Skeletal muscle satellite cell (primary cell): ENCODE measurements at regions not wholly inside any gene's neighbourhood (a gene's known extent, or its start where the extent isn't known, plus 50 kb on each side); places are given as distances from the start of the nearest gene placed in this dataset.

Experiments used
- H3K27me3 ChIP-seq: 2 replicates; pipeline ENCODE4 v1.7.0; 2013; ENCODE audit warnings: low read length; ENCODE audit not compliant: control insufficient read depth, insufficient read depth
- H3K36me3 ChIP-seq: 2 replicates; pipeline ENCODE4 v1.7.0; 2013; ENCODE audit warnings: mild to moderate bottlenecking, control low read depth, low read length; ENCODE audit not compliant: insufficient read depth
- H3K4me1 ChIP-seq: 2 replicates; pipeline ENCODE4 v1.7.0; 2013; ENCODE audit warnings: low read length; ENCODE audit not compliant: control insufficient read depth, insufficient read depth
- H3K4me2 ChIP-seq: 2 replicates; pipeline ENCODE4 v1.7.0; 2013; ENCODE audit warnings: mild to moderate bottlenecking, low read length
- H3K4me3 ChIP-seq: 2 replicates; pipeline ENCODE4 v1.7.0; 2013; ENCODE audit warnings: low read length
- H3K9ac ChIP-seq: 2 replicates; pipeline ENCODE4 v1.7.0; 2013; ENCODE audit warnings: mild to moderate bottlenecking, low read depth, low read length, moderate library complexity
- H3K9me3 ChIP-seq: replicated peaks from 2 replicates; pipeline ENCODE4 v1.7.0; 2013; ENCODE audit warnings: mild to moderate bottlenecking, control low read depth, low read length

DNA sequence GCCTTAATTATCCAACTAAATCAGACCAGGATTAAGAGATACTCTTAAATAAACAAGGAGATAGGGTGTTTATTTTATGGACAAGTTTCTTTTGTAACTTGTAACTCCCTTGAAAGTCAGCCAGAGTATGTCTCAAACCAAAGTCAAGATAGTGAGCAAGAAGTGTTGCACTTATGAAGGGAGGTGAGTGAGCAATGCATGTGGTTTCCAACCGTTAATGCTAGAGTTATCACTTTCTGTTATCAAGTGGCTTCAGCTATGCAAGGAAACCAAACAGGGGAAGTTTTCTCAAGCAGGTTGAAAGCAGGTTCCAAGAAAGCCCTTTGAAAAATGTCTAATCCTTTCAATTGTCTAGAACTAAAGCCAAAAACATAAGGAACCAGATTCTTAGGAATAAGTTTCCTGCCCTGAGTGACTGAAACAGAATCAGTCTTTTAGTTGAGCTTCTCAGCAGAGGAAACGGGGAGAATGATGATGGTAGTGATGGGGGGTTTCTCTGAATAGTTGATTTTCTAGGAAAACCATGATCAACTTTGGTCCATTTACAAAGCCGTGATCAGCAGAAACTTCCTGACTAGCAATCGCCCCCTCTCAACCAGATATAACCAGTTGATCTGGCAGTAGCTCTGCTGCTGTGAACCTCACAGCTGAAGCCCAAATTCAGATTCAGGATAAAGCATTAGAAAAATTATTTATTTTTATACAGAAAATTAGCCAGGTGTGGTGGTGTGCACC is 128.4 kb downstream of the DAD1 start:
- Histone ChIP-seq H3K4me2 (no peak overlapping the region), H3K9ac (no peak overlapping the region), H3K4me3 (no peak overlapping the region), H3K4me1 (no peaks in the 10 kb centered on the region), H3K27me3 (peaks cover 50% of the 10 kb centered on the region), H3K9me3 (no peaks in the 10 kb centered on the region), H3K36me3 (no peaks in the 10 kb centered on the region)

DNA sequence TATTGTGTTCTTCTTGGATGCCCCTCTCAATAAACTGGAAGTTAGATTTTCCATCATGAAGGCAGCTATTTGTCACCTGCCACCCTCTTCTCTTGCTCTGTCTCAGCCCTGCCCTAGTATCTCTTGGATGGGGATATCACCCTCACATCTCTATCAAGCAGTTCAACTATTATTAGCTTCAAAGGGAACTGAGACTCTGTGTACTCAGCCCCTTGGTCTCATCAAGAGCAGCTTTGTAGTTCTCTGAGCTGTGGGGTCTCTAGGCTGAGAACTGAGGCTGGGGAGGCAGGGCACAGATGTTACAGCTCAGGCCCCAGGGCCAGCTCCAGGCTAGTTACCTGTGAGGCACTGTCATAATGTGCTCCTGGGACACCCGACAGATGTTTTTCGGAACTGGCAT is 130.3 kb downstream of the DAD1 start:
- H3K9me3 ChIP-seq, result no peaks in the 10 kb centered on the region
- peaks cover 69% of the 10 kb centered on the region for H3K27me3 ChIP-seq
- no peaks in the 10 kb centered on the region for H3K4me1 ChIP-seq
- H3K36me3 ChIP-seq, result no peaks in the 10 kb centered on the region
- H3K4me3 ChIP-seq, result no peak overlapping the region
- no peak overlapping the region for H3K9ac ChIP-seq
- no peak overlapping the region for H3K4me2 ChIP-seq

DNA sequence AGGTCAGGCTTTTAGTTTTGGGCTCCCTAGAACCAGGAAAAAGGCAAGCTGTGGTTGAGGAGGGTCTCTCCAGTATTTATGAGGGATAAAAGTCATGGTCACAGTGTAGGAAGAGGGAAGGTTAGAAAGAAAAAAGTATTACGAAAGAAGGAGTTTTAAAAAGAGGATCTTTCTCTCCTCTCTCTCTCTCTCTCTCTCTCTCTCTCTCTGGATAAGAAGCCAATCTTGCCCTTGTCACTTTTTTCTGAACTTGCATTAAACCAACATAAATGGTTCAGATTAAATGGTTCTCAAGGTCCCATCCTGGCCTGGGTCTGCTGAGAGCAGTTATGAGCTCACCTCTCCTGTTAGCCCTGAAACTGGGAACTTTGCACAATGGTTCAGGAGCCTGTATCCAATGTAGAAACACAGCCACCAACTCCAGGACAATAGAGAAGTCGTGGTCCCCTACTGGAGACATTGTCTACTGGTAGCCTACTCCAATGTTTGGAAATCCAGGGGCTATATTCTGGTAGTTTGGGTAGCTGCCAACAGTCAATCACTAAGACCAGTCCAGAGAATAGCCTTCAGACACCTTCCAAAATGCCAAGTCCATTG is 131.9 kb downstream of the DAD1 start:
- Histone ChIP-seq H3K27me3 (peaks cover 79% of the 10 kb centered on the region), H3K4me3 (no peak overlapping the region), H3K9me3 (no peaks in the 10 kb centered on the region), H3K9ac (no peak overlapping the region), H3K4me2 (no peak overlapping the region), H3K36me3 (no peaks in the 10 kb centered on the region), H3K4me1 (no peaks in the 10 kb centered on the region)

DNA sequence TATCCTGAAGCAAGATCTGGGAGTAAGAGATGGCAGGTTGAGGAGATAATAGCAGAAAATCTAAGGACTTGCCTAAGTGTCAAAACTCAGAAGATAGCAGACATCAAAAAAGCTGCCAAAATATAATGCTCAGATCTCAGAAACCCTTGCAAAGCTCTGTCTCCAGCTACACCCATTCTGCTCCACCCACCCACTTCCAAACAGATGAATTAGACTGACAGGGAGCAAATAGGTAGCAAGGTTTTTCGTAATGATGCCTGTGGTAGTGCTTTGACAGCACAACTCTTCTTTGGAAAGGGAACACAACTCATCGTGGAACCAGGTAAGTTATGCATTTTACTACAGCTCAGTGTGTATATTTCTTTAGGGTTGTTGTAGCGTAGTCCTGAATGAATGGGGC is 132.6 kb downstream of the DAD1 start:
- Histone ChIP-seq H3K4me1 (no peaks in the 10 kb centered on the region), H3K36me3 (no peaks in the 10 kb centered on the region), H3K9me3 (no peaks in the 10 kb centered on the region), H3K9ac (no peak overlapping the region), H3K4me3 (no peak overlapping the region), H3K4me2 (no peak overlapping the region), H3K27me3 (peaks cover 80% of the 10 kb centered on the region)

GRCh38 chr14:22452330-22452729 is 136.7 kb downstream of the DAD1 start:
- H3K4me2 ChIP-seq, result no peak overlapping the region

DNA sequence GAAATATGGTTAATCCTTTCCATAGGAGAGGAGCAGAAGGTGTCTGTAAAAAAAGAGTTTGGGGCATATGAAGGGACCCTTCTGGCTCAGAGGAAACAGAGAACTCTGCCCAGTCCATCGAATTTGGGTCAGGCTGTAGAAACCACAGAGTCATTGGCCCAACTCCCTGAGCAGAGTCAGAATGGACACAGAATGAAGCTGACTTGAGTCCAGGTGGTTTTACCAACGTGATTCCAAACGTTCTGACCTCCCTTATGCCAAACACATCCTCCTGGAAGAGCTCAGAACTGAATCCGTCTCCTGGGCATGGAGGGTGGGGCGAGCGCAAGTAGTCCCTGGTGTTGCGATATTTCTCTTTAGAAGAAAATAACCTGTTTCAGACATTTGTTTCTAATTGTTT is 138.8 kb downstream of the DAD1 start:
- H3K36me3 ChIP-seq, result no peaks in the 10 kb centered on the region
- H3K27me3 ChIP-seq, result peaks cover 50% of the 10 kb centered on the region
- no peak overlapping the region for H3K4me2 ChIP-seq
- H3K4me3 ChIP-seq, result no peak overlapping the region
- H3K9ac ChIP-seq, result no peak overlapping the region
- no peaks in the 10 kb centered on the region for H3K4me1 ChIP-seq
- no peaks in the 10 kb centered on the region for H3K9me3 ChIP-seq

More at GRCh38 chr14:22452330-22452729, 136.7 kb downstream of the DAD1 start:
- Histone ChIP-seq H3K4me1 (no peaks in the 10 kb centered on the region), H3K36me3 (no peaks in the 10 kb centered on the region), H3K9me3 (no peaks in the 10 kb centered on the region), H3K9ac (no peak overlapping the region), H3K27me3 (peaks cover 62% of the 10 kb centered on the region), H3K4me3 (no peak overlapping the region)

- no peak overlapping the region for H3K4me3 ChIP-seq
- H3K4me1 ChIP-seq, result no peaks in the 10 kb centered on the region
- H3K27me3 ChIP-seq, result peaks cover 50% of the 10 kb centered on the region
- no peak overlapping the region for H3K4me2 ChIP-seq
- no peak overlapping the region for H3K9ac ChIP-seq
- no peaks in the 10 kb centered on the region for H3K36me3 ChIP-seq
- no peaks in the 10 kb centered on the region for H3K9me3 ChIP-seq
Observed at GRCh38 chr14:22449600-22449905, 139.5 kb downstream of the DAD1 start.

GRCh38 chr14:22448905-22449599 is 140.0 kb downstream of the DAD1 start:
- H3K27me3 ChIP-seq, result peaks cover 49% of the 10 kb centered on the region

DNA sequence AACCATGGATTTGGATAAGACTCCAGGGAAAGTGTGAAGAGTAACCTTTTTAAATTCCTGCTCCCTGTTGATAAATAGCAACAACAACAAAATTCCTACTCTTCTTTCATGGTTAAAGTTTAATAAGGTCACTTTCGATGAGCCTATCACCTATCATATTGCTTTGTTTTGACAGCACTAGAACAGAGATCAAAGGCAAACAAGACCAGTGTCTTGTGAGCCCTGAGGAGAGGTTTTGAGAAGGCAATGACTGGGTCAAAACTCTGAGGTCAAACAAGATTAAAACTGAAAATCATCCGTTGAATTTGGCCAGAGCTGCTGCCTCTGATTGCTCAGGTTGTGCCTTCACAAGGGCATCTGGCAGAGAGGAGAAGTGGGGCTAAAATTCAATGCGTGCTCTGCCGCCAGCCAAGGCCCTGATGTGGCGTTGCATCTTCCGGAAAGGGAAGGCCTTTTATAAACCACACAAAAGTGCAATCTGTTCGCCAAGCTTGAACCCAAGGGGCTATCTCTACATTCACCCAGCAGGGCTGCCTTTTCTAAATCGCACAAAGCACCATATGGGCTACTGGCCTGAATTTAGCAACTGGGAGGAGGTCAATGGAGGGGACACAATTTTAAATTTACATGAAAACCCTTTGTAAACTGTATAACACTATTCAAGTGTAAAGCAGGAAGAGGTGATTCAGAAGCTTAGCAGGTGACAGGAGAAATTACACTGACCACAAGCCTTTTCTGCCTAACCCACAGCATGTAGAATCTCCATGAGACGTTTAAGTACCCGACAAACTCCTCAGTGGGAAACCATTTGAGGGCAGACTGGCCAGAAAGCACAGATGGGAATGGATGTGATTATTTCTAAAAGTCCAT is 140.8 kb downstream of the DAD1 start:
- Histone ChIP-seq H3K9me3 (no peaks in the 10 kb centered on the region), H3K4me2 (no peak overlapping the region), H3K4me1 (no peaks in the 10 kb centered on the region), H3K4me3 (no peak overlapping the region), H3K36me3 (no peaks in the 10 kb centered on the region), H3K27me3 (peaks cover 44% of the 10 kb centered on the region), H3K9ac (no peak overlapping the region)

More at GRCh38 chr14:22448905-22449599, 140.0 kb downstream of the DAD1 start:
- Histone ChIP-seq H3K4me1 (no peaks in the 10 kb centered on the region), H3K9me3 (no peaks in the 10 kb centered on the region), H3K4me2 (no peak overlapping the region), H3K4me3 (no peak overlapping the region), H3K36me3 (no peaks in the 10 kb centered on the region), H3K9ac (no peak overlapping the region)

- Histone ChIP-seq H3K9me3 (no peaks in the 10 kb centered on the region), H3K4me1 (no peaks in the 10 kb centered on the region), H3K4me3 (no peak overlapping the region), H3K9ac (no peak overlapping the region), H3K36me3 (no peaks in the 10 kb centered on the region), H3K27me3 (peaks cover 35% of the 10 kb centered on the region), H3K4me2 (no peak overlapping the region)
Observed at GRCh38 chr14:22438742-22439141, 150.3 kb downstream of the DAD1 start.

GRCh38 chr14:22434901-22435550 is 154.0 kb downstream of the DAD1 start:
- no peak overlapping the region for H3K9ac ChIP-seq
- peaks cover 26% of the 10 kb centered on the region for H3K27me3 ChIP-seq
- H3K4me3 ChIP-seq, result no peak overlapping the region
- no peaks in the 10 kb centered on the region for H3K36me3 ChIP-seq
- H3K4me1 ChIP-seq, result peaks cover 10% of the 10 kb centered on the region
- no peaks in the 10 kb centered on the region for H3K9me3 ChIP-seq
- H3K4me2 ChIP-seq, result no peak overlapping the region
